ENCODE measurements at regions not wholly inside any gene's neighbourhood (a gene's known extent, or its start where the extent isn't known, plus 50 kb on each side); places are given as distances from the start of the nearest gene placed in this dataset.
A peak's percentile ranks its signal among the peaks of the same experiment; 100 is the strongest.

DNA sequence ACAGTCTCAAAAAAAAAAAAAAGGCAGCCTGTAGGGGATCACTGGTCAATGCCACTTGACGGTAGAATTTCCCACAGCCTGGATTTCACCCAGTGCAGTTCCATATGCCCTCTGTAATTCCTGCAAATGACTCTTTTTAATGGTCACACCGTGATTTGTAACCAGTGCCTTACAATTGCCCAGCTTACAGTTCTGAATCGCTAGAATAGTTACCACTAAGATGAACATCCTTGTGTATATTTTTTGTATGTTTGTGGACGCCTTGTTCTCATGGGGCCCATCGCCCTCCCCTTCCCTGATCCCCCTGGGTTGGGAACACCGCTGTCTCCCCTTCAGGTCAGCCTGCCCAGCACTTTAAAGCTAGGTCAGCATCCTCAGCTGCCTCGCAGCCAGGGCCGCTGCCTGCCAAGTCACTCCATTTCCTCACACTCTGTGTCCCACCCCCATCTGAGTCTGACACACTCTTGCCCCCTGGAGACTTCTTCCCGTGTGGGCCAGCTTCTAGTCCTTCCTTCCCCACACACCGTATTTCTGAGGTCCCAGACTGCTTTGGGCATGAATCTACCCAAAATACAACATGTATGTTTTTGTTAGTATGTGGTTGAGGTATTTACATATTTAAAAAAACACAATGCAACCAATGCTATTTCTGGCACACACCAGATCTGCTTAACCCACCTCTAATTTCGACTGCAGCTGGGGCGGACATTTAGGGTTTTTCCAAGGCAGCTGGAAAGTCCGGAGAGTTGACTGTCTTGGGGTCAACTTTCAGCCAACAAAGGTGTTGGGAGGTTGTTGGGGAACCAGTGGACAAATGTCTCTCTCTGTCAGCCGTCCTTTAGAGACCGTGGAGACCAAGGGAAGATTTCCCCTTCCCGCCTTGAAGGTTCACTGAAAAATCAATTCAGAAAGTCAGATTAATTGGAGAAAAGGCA lies 120.5 kb upstream of the NEK6 start:
- intact Hi-C loops (cut with micrococcal nuclease; ENCODE audit: unreplicated experiment), result no loop called here
- DNase-seq (ENCODE audit: low spot score), result peak; percentile 25
- ChIA-PET CTCF (ENCODE audit: unreplicated experiment) (no interaction called here), POLR2A (no interaction called here)
- H3K4me2 ChIP-seq (ENCODE audit: low read length), result peak overlapping the region; percentile 54
- peak overlapping the region; percentile 47; the same call in 1 of the 2 replicates for H2AFZ ChIP-seq (ENCODE audit: low read length)
- BruUV-seq (replicated peaks), result no TSS peak
- TF ChIP-seq EZH2phosphoT487 (IDR thresholded peaks at IDR 0.05; ENCODE audit: borderline replicate concordance, low read depth, low read length) (no peak), CTCF (conservative IDR thresholded peaks at IDR 0.05; ENCODE audit: low read length) (no peak)
- H4K20me1 ChIP-seq (ENCODE audit: insufficient read depth, low read length), result no peaks in the 10 kb centered on the region
- peak overlapping the region; percentile 7 for H3K4me3 ChIP-seq (ENCODE audit: low read depth, low read length, poor library complexity, severe bottlenecking)
- no peaks in the 10 kb centered on the region for H3K79me2 ChIP-seq (ENCODE audit: insufficient read depth, low read depth, low read length)
- no peaks in the 10 kb centered on the region for H3K9me2 ChIP-seq (ENCODE audit: insufficient read depth, low read length)
- no peak overlapping the region for H3K27ac ChIP-seq (ENCODE audit: low read depth, low read length, poor library complexity, severe bottlenecking)
- H3K4me1 ChIP-seq (ENCODE audit: insufficient read depth, low read length, poor library complexity, severe bottlenecking), result peaks cover 35% of the 10 kb centered on the region
- H3K36me3 ChIP-seq (ENCODE audit: insufficient read depth, low read length), result no peaks in the 10 kb centered on the region
- no peaks in the 10 kb centered on the region for H3K9me3 ChIP-seq (ENCODE audit: low read length)

DNA sequence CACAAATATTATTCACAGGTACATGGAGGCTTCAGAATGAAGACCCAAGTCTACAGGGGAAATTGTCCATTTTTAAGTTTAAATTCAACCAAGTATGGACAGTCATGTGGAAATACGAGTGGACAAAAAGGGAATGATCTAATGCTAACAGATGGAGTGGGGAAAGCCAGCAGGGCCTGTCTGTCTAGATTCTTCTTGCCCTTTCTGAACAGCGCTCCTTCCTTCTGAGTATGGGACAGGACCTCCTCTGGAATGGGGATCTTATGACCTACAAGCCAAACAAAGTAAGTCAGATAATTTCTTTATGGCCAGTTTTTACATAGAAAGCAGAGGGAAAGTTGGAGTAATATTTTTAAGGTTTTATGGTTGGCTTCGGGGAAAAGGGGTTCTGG lies 119.8 kb upstream of the NEK6 start:
- no peaks in the 10 kb centered on the region for H3K79me2 ChIP-seq (ENCODE audit: insufficient read depth, low read depth, low read length)
- H3K27ac ChIP-seq (ENCODE audit: low read depth, low read length, poor library complexity, severe bottlenecking), result no peak overlapping the region
- intact Hi-C loops (cut with micrococcal nuclease; ENCODE audit: unreplicated experiment), result no loop called here
- H3K4me3 ChIP-seq (ENCODE audit: low read depth, low read length, poor library complexity, severe bottlenecking), result no peak overlapping the region
- H3K4me1 ChIP-seq (ENCODE audit: insufficient read depth, low read length, poor library complexity, severe bottlenecking), result peaks cover 35% of the 10 kb centered on the region
- H3K9me2 ChIP-seq (ENCODE audit: insufficient read depth, low read length), result no peaks in the 10 kb centered on the region
- BruUV-seq (replicated peaks), result no TSS peak
- H3K9me3 ChIP-seq (ENCODE audit: low read length), result no peaks in the 10 kb centered on the region
- H3K36me3 ChIP-seq (ENCODE audit: insufficient read depth, low read length), result no peaks in the 10 kb centered on the region
- no peak for DNase-seq (ENCODE audit: low spot score)
- H2AFZ ChIP-seq (ENCODE audit: low read length), result peak overlapping the region; percentile 47; the same call in 1 of the 2 replicates
- peak overlapping the region; percentile 54; the same call in 1 of the 2 replicates for H3K4me2 ChIP-seq (ENCODE audit: low read length)
- ChIA-PET CTCF (ENCODE audit: unreplicated experiment) (no interaction called here), POLR2A (no interaction called here)
- no peak for TF ChIP-seq EZH2phosphoT487 (IDR thresholded peaks at IDR 0.05; ENCODE audit: borderline replicate concordance, low read depth, low read length)
- H4K20me1 ChIP-seq (ENCODE audit: insufficient read depth, low read length), result no peaks in the 10 kb centered on the region

GRCh38 chr9:124139001-124139400 lies 118.7 kb upstream of the NEK6 start:
- POLR2A ChIA-PET, result no interaction called here
- H2AFZ ChIP-seq (ENCODE audit: low read length), result no peak overlapping the region

More at GRCh38 chr9:124139001-124139400, 118.7 kb upstream of the NEK6 start:
- Histone ChIP-seq H3K36me3 (ENCODE audit: insufficient read depth, low read length) (no peaks in the 10 kb centered on the region), H3K4me1 (ENCODE audit: insufficient read depth, low read length, poor library complexity, severe bottlenecking) (peaks cover 28% of the 10 kb centered on the region), H3K27ac (ENCODE audit: low read depth, low read length, poor library complexity, severe bottlenecking) (no peak overlapping the region), H3K4me2 (ENCODE audit: low read length) (no peak overlapping the region), H3K9me3 (ENCODE audit: low read length) (no peaks in the 10 kb centered on the region), H3K4me3 (ENCODE audit: low read depth, low read length, poor library complexity, severe bottlenecking) (no peak overlapping the region), H4K20me1 (ENCODE audit: insufficient read depth, low read length) (no peaks in the 10 kb centered on the region), H3K79me2 (ENCODE audit: insufficient read depth, low read depth, low read length) (no peaks in the 10 kb centered on the region), H3K9me2 (ENCODE audit: insufficient read depth, low read length) (no peaks in the 10 kb centered on the region)
- no peak for DNase-seq (ENCODE audit: low spot score)
- BruUV-seq (replicated peaks), result no TSS peak
- no peak for TF ChIP-seq EZH2phosphoT487 (IDR thresholded peaks at IDR 0.05; ENCODE audit: borderline replicate concordance, low read depth, low read length)
- TF ChIP-seq CTCF (conservative IDR thresholded peaks at IDR 0.05; ENCODE audit: low read length), result no peak
- CTCF ChIA-PET (ENCODE audit: unreplicated experiment), result no interaction called here
- intact Hi-C loops (cut with micrococcal nuclease; ENCODE audit: unreplicated experiment), result no loop called here

Data from OCI-LY7 (cell line).